ENCODE measurements at regions not wholly inside any gene's neighbourhood (a gene's known extent, or its start where the extent isn't known, plus 50 kb on each side); places are given as distances from the start of the nearest gene placed in this dataset.
"Not testable (repeated sequence)": the region's sequence is repeated elsewhere in the genome, so short reads cannot be mapped to it uniquely, and the experiment has no call there.

DNA sequence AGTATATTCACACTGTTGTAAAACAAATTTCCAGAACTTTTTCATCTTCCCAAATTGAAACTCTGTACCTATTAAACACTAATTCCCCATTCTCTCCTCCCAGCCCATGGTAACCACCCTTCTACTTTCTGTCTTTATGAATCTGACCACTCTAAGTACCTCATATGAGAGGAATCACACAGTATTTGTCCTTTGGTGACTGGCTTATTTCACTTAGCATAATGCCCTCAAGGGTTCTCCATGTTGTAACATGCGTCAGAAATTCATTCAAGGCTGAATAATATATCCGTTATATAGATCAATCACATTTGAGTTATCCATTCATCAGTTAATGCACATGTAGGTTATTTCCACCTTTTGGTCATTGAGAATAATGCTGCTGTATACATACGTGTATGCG is 162.2 kb downstream of the GOSR1 start:
- DNase-seq (ENCODE audit: low read depth), result not testable (repeated sequence)

DNA sequence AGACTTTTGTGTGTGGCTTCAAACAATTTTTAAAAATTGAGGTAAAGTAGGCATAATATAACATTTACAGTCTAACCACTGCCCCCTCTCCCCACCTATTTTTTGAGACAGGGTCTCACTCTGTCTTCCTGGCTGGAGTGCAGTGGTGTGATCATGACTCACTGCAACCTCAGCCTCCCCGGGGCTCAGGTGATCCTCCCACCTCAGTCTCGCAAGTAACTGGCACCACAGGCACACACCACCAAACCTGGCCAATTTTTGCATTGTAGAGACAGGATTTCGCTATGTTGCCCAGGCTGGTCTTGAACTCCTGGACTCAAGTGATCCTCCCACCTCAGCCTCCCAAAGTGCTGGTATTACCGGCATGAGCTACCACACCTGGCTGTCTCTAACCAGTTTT is 161.8 kb downstream of the GOSR1 start:
- DNase-seq (ENCODE audit: low read depth), result not testable (repeated sequence)

DNA sequence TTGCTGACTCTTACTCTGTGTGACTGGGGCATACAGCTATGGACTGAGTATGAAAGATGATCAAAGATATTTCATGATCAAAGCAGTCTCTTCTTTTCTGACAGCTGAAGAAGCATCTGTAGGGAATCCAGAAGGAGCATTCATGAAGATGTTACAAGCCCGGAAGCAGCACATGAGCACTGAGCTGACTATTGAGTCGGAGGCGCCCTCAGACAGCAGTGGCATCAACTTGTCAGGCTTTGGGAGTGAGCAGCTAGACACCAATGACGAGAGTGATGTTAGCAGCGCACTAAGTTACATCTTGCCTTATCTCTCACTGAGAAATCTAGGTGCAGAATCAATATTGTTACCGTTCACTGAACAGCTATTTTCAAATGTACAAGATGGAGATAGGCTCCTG is 154.4 kb downstream of the GOSR1 start:
- not testable (repeated sequence) for DNase-seq (ENCODE audit: low read depth)

DNA sequence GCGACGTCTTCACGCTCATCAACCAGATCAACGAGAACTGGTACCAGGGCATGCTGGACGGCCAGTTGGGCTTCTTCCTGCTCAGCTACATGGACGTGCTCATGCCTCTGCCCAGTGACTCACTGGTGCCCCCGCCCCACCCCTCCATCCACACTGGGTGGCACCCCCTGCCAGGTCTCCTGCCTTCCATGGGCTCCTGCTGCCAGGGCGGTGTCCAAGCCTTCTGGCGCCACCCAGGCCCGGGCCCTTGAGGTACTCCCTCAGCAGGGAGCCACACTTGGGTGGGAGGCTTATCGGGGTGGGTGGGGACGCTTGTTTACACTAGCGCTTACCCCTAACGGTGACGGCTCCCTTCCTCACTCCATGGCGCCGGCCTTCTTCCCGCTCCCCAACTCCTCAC is 148.2 kb downstream of the GOSR1 start:
- DNase-seq (ENCODE audit: low read depth), result not testable (repeated sequence)

DNA sequence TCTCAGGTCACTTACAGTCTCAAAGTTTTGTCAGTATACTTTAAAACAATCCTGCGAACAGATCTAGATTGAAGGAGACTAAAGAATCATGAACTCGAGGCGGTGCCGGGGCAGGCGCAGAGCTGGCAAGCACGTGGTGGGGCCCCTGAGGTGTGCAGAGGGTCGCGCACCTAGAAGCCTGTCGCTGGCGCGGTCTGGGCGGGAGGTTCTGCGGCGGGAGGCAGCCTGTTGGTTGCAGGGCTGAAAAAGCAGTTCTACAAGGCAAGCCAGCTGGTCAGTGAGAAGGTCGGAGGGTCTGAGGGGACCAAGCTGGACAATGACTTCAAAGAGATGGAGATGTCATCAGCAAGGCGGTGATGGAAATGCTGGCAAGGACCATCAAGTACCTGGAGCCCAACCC is 147.0 kb downstream of the GOSR1 start:
- DNase-seq (ENCODE audit: low read depth), result not testable (repeated sequence)

DNA sequence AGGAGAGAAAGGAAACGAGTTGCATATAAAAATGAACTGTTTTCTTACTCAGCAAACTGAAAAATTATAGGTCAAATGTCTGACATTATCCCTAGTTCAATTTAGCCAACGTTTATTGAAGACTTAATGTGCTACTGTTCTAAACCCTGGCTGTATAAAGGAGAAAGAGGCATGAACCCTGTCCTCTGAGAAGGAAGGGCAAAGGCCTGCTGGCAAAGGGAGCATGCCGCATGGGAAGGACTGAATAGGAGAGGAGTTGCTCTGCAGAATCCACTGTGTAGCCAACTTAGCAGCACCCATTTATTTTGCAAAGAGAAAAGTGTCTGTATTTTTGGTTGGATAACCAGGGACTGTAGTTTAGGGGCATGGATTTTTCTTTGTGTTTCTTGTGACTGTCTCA is 132.5 kb downstream of the GOSR1 start:
- DNase-seq (ENCODE audit: low read depth), result not testable (repeated sequence)

DNA sequence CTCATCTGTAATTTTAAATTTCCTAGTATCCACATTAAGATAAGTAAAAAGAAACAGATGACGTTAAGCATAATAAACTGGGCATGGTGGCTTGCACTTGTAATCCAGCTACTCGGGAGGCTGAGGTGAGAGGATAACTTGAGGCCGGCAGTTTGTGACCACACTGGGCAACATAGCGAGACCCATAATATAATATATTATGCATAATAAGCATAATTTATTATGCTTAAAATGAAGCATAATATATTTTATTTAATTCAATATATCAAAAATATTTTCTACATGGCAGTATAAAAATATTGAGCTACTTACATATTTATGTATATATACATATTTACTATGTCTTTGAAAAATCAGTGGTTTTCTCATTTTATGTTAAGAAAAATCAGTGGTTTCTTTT is 128.3 kb downstream of the GOSR1 start:
- DNase-seq (ENCODE audit: low read depth), result no peak

DNA sequence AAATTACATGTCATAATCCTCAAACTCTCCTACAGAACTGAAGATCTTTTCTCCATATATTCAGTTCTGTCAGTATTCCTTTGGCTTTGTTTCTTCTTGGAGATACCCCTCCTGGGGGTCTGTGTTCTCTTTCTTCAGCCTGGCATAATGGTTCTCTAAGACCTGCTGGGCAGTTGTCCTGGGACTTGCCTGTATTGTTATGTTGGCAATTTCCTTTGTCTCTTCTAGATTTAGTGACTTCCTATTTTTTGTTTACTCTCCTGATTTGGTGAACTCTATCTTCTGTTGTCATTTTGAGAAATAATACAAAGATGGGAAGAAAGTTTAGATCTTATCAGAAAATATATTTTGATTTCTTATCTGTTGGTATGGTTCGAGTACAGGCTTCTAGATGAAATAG is 127.8 kb downstream of the GOSR1 start:
- no peak for DNase-seq (ENCODE audit: low read depth)

DNA sequence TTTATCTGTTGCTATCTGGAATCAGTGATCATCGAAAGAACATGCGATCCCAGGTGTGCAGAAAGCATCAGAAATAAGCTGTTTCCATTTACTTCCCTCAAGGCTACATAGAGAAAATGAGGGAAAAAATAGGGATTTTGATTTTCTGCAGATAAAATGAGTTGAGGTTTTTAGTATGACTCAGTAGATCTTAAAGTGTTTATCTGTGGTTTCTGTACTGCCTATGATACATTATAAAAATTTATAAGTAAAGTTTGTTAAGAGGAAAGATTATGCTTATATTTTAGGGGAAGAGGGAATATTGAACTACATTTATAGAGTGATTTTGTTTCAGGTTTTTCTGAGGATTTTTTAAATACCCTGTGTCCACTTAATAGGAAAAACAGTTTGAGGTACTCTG is 125.2 kb downstream of the GOSR1 start:
- DNase-seq (ENCODE audit: low read depth), result not testable (repeated sequence)

DNA sequence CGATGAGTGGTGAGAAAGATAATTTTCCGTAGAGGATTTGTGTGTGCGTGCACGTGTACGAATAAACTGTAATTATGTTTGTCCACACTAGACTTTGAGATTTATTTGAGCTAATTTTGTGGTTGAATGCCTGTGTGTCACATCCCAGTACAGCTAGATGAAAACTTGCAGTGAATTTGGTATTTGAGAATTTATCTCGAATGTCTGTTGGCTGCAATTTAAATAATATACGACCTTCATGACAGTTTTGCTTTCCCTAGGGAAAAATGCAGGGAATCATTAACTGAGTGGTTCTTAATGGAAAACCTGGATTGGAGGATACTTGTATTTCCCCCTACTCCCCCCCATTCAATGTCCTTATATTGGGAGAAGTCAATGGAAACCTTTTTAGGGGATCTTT is 124.8 kb downstream of the GOSR1 start:
- not testable (repeated sequence) for DNase-seq (ENCODE audit: low read depth)

DNA sequence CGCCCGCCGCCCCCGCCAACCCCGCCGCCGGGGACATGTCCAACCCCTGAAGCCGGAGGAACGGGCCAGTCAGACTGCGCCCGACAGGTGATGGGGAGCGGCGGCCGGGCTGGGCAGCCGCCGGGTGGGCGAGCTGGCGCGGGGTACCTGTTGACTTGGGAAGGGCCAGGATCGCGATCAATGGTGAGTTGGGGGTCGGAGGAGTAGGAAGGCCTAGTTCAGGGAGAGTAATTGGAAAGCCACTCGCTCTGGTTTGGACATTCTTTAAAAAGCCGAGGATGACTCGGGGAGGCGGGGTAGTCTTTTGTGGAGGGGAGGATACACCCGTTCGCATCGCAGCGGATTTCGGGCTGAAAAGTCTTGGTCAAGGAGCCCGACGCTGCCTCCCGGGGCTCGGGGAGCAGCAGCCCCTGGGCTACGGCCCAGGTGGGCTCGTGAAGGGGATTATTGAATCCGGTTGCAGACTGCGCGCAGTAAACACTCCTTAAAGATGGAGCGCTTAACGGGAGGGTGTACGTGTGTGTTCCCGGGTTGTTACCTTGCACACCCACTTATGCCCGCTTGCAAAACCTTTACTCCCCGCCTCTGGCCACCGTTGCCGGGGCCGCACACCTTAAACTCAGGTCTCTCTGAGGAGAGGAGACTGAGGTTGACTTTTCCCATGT is 123.8 kb downstream of the GOSR1 start:
- peak; percentile 0 for DNase-seq (ENCODE audit: low read depth)

DNA sequence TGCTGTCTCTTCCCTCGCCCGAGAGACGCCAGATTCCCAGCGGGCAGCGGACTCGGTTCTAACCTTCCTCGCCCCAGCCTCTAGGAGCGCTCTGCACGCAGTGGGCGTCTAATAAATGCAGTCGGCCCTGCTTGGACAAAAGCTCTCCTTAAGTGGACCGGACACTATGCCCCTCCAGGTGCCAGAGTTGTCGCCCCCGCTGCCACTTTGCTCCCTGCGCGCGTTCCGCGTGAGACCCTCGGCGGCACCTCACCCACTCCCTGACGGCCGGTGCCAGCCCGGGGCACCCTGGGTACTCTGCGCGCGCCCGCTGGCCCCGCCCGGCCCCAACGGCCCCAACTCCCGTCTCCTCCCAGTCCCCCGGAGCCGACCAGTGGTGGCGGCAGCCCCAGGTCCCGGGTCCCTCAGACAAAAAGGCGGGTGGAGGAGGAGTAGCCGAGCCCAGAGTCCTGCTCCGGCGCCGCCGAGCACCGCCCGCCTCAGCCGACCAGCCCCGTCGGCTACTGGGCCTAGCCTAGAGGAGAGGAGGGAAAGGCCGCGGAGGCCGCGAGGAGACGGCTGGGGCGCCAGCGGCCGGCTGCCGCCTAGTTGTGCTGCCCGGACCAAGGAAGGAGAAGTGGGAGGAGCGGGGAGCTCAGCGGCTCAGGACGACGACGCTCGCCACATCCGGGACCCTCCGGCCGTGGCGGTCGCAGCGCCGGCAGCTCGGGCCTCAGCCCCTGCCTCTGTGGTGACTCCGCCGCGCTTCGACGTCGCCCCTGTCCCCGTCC is 123.0 kb downstream of the GOSR1 start:
- DNase-seq (ENCODE audit: low read depth), result peak; percentile 22

DNA sequence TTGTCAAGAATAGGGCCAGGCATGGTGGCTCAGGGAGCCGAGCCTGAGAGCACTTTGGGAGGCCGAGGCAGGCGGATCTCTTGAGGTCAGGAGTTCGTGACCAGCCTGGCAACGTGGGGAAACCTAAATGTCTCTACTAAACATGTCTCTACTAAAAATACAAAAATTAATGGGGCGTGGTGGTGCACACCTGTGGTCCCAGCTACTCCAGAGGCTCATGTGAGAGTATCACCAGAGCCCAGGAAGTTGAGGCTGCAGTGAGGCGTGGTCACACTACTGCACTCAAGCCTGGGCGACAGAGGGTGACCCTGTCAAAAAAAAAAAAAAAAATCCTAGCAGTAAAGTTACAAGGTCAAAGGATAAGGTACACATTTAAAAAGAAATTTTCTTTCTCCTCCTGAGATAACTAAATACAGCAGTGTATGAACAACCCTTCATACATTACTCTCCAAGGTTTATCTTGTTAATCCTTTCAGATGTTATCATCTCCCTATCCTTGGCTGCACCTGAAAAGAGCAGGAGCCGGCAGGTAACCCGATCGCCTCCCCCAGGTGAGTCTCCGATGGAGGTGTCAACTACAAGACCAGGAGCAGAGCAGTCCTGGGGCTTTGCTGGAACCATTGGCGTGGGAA is 122.3 kb downstream of the GOSR1 start:
- no peak for DNase-seq (ENCODE audit: low read depth)

DNA sequence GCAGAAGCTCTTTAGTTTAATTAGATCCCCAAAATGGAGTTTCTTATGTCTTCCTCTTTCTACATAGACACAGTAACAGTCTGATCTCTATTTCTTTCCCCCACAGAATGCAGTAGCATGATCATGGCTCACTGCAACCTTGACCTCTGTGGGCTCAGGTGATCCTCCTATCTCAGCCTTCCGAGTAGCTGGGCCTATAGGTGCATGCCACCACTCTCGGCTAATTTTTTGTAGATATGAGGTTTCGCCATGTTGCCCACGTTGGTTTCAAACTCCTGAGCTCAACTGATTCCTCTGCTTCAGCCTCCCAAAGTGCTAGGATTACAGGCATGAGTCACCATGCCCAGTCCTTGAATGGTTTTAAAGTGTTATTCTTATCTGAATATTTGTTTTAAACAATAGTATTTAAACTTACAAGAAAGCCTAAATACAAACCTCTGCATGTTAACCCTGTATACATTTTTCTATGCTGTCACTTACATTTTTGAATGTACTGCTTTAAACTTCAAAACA is 120.6 kb downstream of the GOSR1 start:
- DNase-seq (ENCODE audit: low read depth), result no peak

DNA sequence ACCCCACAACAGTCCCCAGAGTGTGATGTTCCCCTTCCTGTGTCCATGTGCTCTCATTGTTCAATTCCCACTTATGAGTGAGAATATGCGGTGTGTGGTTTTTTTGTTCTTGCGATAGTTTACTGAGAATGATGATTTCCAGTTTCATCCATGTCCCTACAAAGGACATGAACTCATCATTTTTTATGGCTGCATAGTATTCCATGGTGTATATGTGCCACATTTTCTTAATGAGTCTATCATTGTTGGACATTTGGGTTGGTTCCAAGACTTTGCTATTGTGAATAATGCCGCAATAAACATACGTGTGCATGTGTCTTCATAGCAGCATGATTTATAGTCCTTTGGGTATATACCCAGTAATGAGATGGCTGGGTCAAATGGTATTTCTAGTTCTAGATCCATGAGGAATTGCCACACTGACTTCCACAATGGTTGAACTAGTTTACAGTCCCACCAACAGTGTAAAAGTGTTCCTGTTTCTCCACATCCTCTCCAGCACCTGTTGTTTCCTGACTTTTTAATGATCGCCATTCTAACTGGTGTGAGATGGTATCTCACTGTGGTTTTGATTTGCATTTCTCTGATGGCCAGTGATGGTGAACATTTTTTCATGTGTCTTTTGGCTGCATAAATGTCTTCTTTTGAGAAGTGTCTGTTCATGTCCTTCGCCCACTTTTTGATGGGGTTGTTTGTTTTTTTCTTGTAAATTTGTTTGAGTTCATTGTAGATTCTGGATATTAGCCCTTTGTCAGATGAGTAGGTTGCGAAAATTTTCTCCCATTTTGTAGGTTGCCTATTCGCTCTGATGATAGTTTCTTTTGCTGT is 120.0 kb downstream of the GOSR1 start:
- not testable (repeated sequence) for DNase-seq (ENCODE audit: low read depth)

DNA sequence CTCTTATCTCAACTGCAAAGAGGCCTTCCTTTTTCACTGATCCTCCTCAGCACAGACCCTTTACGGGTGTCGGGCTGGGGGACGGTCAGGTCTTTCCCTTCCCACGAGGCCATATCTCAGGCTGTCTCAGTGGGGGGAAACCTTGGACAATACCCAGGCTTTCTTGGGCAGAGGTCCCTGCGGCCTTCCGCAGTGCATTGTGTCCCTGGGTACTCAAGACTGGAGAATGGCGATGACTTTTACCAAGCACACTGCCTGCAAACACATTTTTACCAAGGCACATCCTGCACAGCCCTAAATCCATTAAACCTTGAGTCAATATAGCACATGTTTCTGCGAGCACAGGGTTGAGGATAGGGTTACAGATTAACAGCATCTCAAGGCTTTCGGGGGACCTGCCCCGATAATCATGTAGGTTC is 117.8 kb downstream of the GOSR1 start:
- not testable (repeated sequence) for DNase-seq (ENCODE audit: low read depth)

DNA sequence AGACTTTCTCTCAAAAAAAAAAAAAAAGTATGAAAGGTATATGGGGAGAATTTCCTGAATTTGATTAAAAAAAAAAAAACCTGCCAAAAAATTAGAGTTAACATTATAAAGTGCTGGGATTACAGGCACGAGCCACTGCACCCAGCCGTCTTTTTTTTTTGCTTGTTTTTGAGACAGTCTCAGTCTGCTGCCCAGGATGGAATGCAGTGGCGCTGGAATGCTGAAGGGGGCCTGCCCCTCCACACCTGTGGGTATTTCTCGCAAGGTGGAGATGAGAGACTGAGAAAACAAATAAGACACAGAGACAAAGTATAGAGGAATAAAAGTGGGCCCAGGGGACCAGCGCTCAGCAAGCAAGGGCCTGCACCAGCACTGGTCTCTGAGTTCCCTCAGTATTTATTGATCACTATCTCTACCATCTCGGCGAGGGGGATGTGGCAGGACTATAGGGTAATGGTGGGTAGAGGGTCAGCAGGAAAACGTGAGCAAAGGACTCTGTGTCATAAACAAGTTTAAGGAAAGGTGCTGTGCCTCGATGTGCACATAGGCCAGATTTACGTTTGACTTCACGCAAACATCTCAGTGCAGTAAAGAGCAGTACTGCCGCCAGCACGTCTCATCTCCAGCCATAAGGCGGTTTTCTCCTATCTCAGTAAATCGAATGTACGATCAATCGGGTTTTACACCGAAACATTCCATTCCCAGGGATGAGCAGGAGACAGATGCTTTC is 117.2 kb downstream of the GOSR1 start:
- no peak for DNase-seq (ENCODE audit: low read depth)

DNA sequence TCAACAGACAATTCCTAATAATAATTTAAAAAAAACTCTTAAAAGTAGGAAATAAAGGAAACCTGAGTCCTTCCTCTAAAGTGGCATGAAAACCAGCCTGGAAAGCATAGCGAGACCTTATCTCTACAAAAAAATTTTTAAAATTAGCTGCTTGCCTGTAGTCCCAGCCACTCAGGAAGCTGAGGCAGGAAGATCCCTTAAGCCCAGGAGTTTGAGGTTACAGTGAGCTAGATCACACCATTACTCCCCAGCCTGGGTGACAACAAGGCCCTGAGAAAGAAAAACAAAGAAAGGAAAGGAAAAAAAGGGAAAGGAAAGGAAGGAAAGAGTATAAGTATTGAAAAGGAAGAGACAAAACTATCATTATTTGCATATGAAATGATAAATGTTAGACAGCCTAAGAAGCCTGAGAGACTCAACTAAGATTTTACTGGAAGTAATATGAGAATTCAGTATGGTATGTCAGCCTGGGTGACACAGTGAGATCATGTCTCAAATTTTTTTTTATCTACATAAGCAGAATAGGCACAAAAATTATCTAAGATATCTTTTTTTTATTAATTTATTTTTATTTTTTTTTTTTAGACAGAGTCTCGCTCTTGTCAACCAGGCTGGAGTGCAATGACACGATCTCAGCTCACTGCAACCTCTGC is 113.0 kb downstream of the GOSR1 start:
- DNase-seq (ENCODE audit: low read depth), result no peak

DNA sequence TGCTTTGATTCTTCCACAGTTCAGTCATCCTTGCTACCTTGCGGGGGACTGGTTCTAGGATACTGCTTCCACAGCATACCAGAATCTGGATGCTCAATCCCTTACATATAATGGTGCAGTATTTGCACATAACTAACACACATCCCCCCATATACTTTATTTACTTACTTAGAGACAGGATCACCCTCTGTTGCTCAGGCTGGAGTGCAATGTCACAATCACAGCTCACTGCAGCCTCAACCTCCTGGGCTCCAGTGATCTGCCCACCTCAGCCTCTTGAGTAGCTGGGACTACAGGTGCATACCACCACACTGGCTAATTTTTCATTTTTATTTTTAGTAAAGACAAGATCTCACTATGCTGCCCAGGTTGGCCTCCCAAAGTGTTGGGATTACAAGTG is 112.2 kb downstream of the GOSR1 start:
- no peak for DNase-seq (ENCODE audit: low read depth)

DNA sequence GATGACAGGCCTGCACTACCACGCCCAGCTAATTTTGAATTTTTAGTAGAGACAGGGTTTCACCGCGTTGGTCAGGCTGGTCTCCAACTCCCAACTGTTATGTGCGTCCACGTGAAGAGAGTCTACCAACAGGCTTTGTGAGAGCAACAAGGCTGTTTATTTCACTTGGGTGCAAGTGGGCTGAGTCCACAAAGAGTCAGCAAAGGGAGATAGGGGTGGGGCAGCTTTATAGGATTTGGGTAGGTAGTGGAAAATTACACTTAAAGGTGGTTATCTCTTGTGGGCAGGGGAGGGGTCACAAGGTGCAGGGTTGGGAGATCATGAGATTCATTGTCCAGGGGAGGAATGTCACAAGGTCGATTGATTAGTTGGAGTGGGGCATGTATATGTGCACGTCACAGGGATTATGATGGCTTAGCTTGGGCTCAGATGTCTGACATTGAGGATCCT is 111.6 kb downstream of the GOSR1 start:
- DNase-seq (ENCODE audit: low read depth), result no peak
